Activated CD4-positive, alpha-beta T cell treated with anti-CD3 and anti-CD28 coated beads, Interleukin-2, amount 10 ng/mL, durations not matched to agents 24 days and 14 days (primary cell): ENCODE measurements at regions not wholly inside any gene's neighbourhood (a gene's known extent, or its start where the extent isn't known, plus 50 kb on each side); places are given as distances from the start of the nearest gene placed in this dataset.
"Not testable (repeated sequence)": the region's sequence is repeated elsewhere in the genome, so short reads cannot be mapped to it uniquely, and the experiment has no call there.

Source experiments
- DNase-seq: peaks from one replicate; pipeline ENCODE4 v3.0.0; 2022
- H3K27ac Mint-ChIP-seq: one replicate; pipeline ENCODE4 v1.8.0; 2022; ENCODE audit warnings: mild to moderate bottlenecking, mixed read lengths
- H3K27me3 Mint-ChIP-seq: one replicate; pipeline ENCODE4 v1.8.0; 2022; ENCODE audit warnings: mixed read lengths
- H3K36me3 Mint-ChIP-seq: one replicate; pipeline ENCODE4 v1.8.0; 2022; ENCODE audit warnings: low read depth, mild to moderate bottlenecking, mixed read lengths
- H3K4me1 Mint-ChIP-seq: one replicate; pipeline ENCODE4 v1.8.0; 2021; ENCODE audit warnings: mixed read lengths
- H3K4me3 Mint-ChIP-seq: one replicate; pipeline ENCODE4 v1.8.0; 2022; ENCODE audit warnings: mild to moderate bottlenecking, moderate library complexity, mixed read lengths
- H3K9me3 Mint-ChIP-seq: one replicate; pipeline ENCODE4 v1.8.0; 2021; ENCODE audit warnings: mixed read lengths
- intact Hi-C: fragments of 100-400 bp; cut with micrococcal nuclease; formaldehyde crosslinking; loops from one replicate; pipeline ENCODE4 v1.15.1; 2023

GRCh38 chr6:95848717-95849116, 167.1 kb upstream of the FUT9 start:
- H3K36me3 Mint-ChIP-seq = no peaks in the 10 kb centered on the region
- intact Hi-C loops = no loop called here
- H3K4me3 Mint-ChIP-seq = no peak overlapping the region
- no peak for DNase-seq
- no peaks in the 10 kb centered on the region for H3K4me1 Mint-ChIP-seq
- no peaks in the 10 kb centered on the region for H3K27me3 Mint-ChIP-seq
- H3K9me3 Mint-ChIP-seq = no peaks in the 10 kb centered on the region
- no peak overlapping the region for H3K27ac Mint-ChIP-seq

DNA sequence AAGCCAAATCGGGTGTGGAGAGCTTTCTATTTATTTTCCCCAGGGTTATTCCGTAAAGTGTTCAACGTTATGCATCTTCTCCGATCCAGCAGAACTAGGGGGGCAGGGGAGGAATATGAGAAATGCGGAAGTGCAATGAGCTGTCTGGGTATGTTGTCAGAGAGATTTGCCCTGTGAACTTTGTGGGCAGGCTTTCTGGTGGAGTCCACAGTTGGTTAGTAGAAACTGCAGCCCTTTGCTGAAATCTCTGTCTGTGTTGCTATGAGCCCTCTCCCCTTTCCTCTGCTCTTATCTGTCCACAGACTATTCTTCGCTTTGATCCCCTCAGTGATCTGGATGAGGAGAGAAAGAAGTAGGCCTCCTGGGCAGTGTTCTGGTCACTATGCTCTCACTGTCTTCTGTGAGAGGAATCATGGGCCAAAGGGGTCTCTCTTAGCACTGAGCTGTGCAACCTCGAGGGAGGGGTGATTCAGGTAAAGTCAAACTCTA, 158.9 kb upstream of the FUT9 start:
- DNase-seq = no peak
- Mint-ChIP-seq H3K27me3 (no peaks in the 10 kb centered on the region), H3K27ac (no peak overlapping the region), H3K9me3 (no peaks in the 10 kb centered on the region), H3K4me3 (no peak overlapping the region), H3K36me3 (no peaks in the 10 kb centered on the region), H3K4me1 (no peaks in the 10 kb centered on the region)
- intact Hi-C loops = no loop called here

GRCh38 chr6:95865857-95866256, 149.9 kb upstream of the FUT9 start:
- Mint-ChIP-seq H3K36me3 (no peaks in the 10 kb centered on the region), H3K4me3 (no peak overlapping the region), H3K9me3 (no peaks in the 10 kb centered on the region), H3K27ac (no peak overlapping the region), H3K4me1 (no peaks in the 10 kb centered on the region), H3K27me3 (no peaks in the 10 kb centered on the region)
- intact Hi-C loops = loop anchor here (2.0 kb wide), 1 partner anchor 435 kb away; no protein-coding TSS in a partner anchor
- DNase-seq = no peak

DNA sequence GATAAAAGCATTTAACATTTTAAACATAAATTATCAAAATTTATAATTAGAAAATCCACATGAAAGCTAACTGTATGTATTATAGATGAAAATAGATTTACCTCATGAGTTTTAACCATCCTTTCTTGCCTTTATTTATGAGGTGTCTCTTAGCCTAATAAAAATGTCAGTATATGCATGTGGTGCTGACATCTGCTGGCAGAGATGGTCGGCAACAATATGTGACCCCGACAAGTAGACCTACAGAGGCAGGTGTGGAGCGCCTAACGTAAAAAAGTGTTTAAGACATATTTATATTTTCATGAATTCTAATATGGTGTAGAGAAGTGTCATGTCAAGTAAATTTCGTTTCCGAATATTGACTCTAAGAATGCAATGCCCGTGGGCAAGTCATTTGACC, 149.0 kb upstream of the FUT9 start:
- Mint-ChIP-seq H3K27me3 (no peaks in the 10 kb centered on the region), H3K4me3 (no peak overlapping the region), H3K4me1 (no peaks in the 10 kb centered on the region), H3K9me3 (no peaks in the 10 kb centered on the region), H3K36me3 (no peaks in the 10 kb centered on the region), H3K27ac (no peak overlapping the region)
- no peak for DNase-seq
- intact Hi-C loops = loop anchor here (2.0 kb wide), 1 partner anchor 436 kb away; no protein-coding TSS in a partner anchor

- no peaks in the 10 kb centered on the region for H3K4me1 Mint-ChIP-seq
- H3K4me3 Mint-ChIP-seq = no peak overlapping the region
- intact Hi-C loops = loop anchor here (2.0 kb wide), 1 partner anchor 436 kb away; no protein-coding TSS in a partner anchor
- DNase-seq = no peak
- H3K36me3 Mint-ChIP-seq = no peaks in the 10 kb centered on the region
- H3K27me3 Mint-ChIP-seq = no peaks in the 10 kb centered on the region
- no peaks in the 10 kb centered on the region for H3K9me3 Mint-ChIP-seq
- no peak overlapping the region for H3K27ac Mint-ChIP-seq
These were observed 148.6 kb upstream of the FUT9 start for GRCh38 chr6:95867205-95867604.

- no peaks in the 10 kb centered on the region for H3K36me3 Mint-ChIP-seq
- no peaks in the 10 kb centered on the region for H3K9me3 Mint-ChIP-seq
- DNase-seq = no peak
- H3K27ac Mint-ChIP-seq = no peak overlapping the region
- intact Hi-C loops = no loop called here
- no peaks in the 10 kb centered on the region for H3K4me1 Mint-ChIP-seq
- no peak overlapping the region for H3K4me3 Mint-ChIP-seq
- H3K27me3 Mint-ChIP-seq = no peaks in the 10 kb centered on the region
These were observed 138.3 kb upstream of the FUT9 start for GRCh38 chr6:95877480-95877879.

GRCh38 chr6:95879856-95880255, 135.9 kb upstream of the FUT9 start:
- Mint-ChIP-seq H3K36me3 (no peaks in the 10 kb centered on the region), H3K4me1 (no peaks in the 10 kb centered on the region), H3K27ac (no peak overlapping the region), H3K4me3 (no peak overlapping the region), H3K9me3 (no peaks in the 10 kb centered on the region), H3K27me3 (no peaks in the 10 kb centered on the region)
- intact Hi-C loops = no loop called here
- no peak for DNase-seq

- H3K27me3 Mint-ChIP-seq = no peaks in the 10 kb centered on the region
- no peaks in the 10 kb centered on the region for H3K9me3 Mint-ChIP-seq
- no peaks in the 10 kb centered on the region for H3K4me1 Mint-ChIP-seq
- no peak overlapping the region for H3K27ac Mint-ChIP-seq
- intact Hi-C loops = no loop called here
- DNase-seq = no peak
- no peak overlapping the region for H3K4me3 Mint-ChIP-seq
- no peaks in the 10 kb centered on the region for H3K36me3 Mint-ChIP-seq
These were observed 133.4 kb upstream of the FUT9 start for GRCh38 chr6:95882371-95882770.

DNA sequence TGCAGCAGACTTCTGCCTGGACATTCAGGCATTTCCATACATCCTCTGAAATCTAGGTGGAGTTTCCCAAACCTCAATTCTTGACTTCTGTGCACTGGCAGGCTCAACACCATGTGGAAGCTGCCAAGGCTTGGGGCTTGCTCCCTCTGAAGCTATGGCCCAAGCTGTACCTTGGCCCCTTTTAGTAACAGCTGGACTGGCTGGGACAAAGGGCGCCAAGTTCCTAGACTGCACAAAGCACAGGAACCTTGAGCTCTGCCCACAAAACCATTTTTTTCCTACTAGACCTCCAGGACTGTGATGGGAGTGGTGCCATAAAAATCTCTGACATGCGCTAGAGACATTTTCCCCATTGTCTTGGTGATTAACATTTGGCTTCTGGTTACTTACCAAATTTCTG, 127.1 kb upstream of the FUT9 start:
- H3K36me3 Mint-ChIP-seq, intact Hi-C loops, H3K9me3 Mint-ChIP-seq, H3K27me3 Mint-ChIP-seq, H3K4me3 Mint-ChIP-seq, H3K27ac Mint-ChIP-seq, H3K4me1 Mint-ChIP-seq, DNase-seq: not testable (repeated sequence)

GRCh38 chr6:95905132-95905531, 110.6 kb upstream of the FUT9 start:
- intact Hi-C loops = no loop called here
- H3K27ac Mint-ChIP-seq = no peak overlapping the region

DNA sequence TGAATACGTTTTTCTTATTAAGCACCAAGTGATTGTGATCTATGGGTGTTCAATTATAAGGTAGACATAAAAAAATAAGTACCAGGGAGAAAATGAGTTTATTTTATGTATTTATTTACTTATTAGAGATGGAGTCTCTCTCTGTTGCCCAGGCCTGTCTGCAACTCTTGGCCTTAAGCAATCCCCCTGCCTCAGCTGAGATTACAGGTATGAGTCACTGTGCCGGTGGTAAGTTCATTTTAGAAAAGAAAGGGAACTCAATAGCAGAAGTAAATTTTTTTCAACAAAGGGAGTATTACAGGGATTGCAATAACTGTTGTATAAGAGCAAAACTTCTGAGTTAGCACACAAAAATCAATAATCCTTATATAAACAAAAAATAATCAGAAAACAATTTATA, 98.7 kb upstream of the FUT9 start:
- DNase-seq = no peak
- no peak overlapping the region for H3K27ac Mint-ChIP-seq
- no peaks in the 10 kb centered on the region for H3K4me1 Mint-ChIP-seq
- no peak overlapping the region for H3K4me3 Mint-ChIP-seq
- H3K36me3 Mint-ChIP-seq = no peaks in the 10 kb centered on the region
- H3K27me3 Mint-ChIP-seq = no peaks in the 10 kb centered on the region
- intact Hi-C loops = no loop called here
- H3K9me3 Mint-ChIP-seq = no peaks in the 10 kb centered on the region

More at GRCh38 chr6:95905132-95905531, 110.6 kb upstream of the FUT9 start:
- DNase-seq = no peak
- Mint-ChIP-seq H3K4me1 (no peaks in the 10 kb centered on the region), H3K4me3 (no peak overlapping the region), H3K27me3 (no peaks in the 10 kb centered on the region), H3K36me3 (no peaks in the 10 kb centered on the region), H3K9me3 (no peaks in the 10 kb centered on the region)

GRCh38 chr6:95923518-95923917, 92.3 kb upstream of the FUT9 start:
- DNase-seq = no peak
- no peaks in the 10 kb centered on the region for H3K36me3 Mint-ChIP-seq

DNA sequence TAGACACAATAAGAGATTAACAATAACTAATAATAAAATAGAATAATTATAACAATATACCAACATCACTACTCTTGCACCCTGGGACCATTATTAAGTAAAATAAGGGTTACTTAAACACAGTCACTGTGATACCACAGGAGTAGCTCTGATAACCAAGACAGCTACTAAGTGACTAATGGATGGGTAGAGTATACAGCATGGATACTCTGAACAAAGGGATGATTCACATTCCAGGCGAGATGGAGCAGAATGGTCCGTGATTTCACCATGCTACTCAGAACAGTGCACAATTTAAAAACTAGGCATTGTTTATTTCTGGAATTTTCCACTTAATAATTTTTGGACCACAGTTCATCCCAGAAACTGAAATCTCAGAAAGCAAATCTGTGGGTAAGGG, 80.0 kb upstream of the FUT9 start:
- intact Hi-C loops = no loop called here
- Mint-ChIP-seq H3K9me3 (no peaks in the 10 kb centered on the region), H3K36me3 (no peaks in the 10 kb centered on the region), H3K4me3 (no peak overlapping the region), H3K4me1 (no peaks in the 10 kb centered on the region), H3K27me3 (no peaks in the 10 kb centered on the region), H3K27ac (no peak overlapping the region)
- no peak for DNase-seq

More at GRCh38 chr6:95923518-95923917, 92.3 kb upstream of the FUT9 start:
- no peaks in the 10 kb centered on the region for H3K9me3 Mint-ChIP-seq
- no peaks in the 10 kb centered on the region for H3K27me3 Mint-ChIP-seq
- intact Hi-C loops = no loop called here
- H3K4me3 Mint-ChIP-seq = no peak overlapping the region
- H3K4me1 Mint-ChIP-seq = no peaks in the 10 kb centered on the region
- no peak overlapping the region for H3K27ac Mint-ChIP-seq

- H3K4me3 Mint-ChIP-seq = no peak overlapping the region
- no peaks in the 10 kb centered on the region for H3K36me3 Mint-ChIP-seq
- no peak for DNase-seq
- no peak overlapping the region for H3K27ac Mint-ChIP-seq
- H3K27me3 Mint-ChIP-seq = no peaks in the 10 kb centered on the region
- intact Hi-C loops = no loop called here
- H3K4me1 Mint-ChIP-seq = no peaks in the 10 kb centered on the region
- no peaks in the 10 kb centered on the region for H3K9me3 Mint-ChIP-seq
These were observed 68.9 kb upstream of the FUT9 start for GRCh38 chr6:95946906-95947305.

DNA sequence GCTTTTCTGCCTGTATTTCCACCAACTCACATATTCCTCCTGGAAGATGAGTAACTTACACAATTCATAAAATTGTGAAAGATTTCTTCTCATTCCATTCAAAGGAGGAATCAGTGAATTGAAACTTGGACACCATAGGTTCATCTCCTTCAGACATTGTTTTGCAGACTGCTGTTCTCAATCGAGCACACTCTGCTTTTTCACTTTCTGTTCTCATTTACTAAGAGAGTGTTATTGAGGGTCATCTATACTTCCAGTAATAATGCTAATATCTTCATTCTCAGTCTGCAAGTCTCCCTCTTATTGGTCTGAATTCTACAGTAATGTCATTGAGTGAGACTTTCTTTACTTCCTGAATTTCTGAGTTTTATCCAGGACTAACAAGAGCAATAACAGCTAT, 67.5 kb upstream of the FUT9 start:
- H3K9me3 Mint-ChIP-seq = no peaks in the 10 kb centered on the region
- no peak overlapping the region for H3K4me3 Mint-ChIP-seq
- no peaks in the 10 kb centered on the region for H3K36me3 Mint-ChIP-seq
- no peak for DNase-seq
- H3K27me3 Mint-ChIP-seq = no peaks in the 10 kb centered on the region
- no peak overlapping the region for H3K27ac Mint-ChIP-seq
- intact Hi-C loops = no loop called here
- H3K4me1 Mint-ChIP-seq = no peaks in the 10 kb centered on the region
